IMR-90 (cell line): ENCODE measurements at regions not wholly inside any gene's neighbourhood (a gene's known extent, or its start where the extent isn't known, plus 50 kb on each side); places are given as distances from the start of the nearest gene placed in this dataset.

Experiments
- ATAC-seq: fragments of 200-7000 bp; cut with Tn5 transposase; 2 replicates; pipeline ENCODE4 v1.9.1; 2020; ENCODE audit warnings: low read depth, mild to moderate bottlenecking, moderate library complexity
- BruUV-seq: library from RNA; stranded (reverse); fragments of 400-500 nt; replicated peaks from 2 replicates; lab custom pipeline; 2021; lab: Mats Ljungman, UMichigan
- CTCF ChIA-PET: fragments of 300-600 bp; formaldehyde crosslinking; extraction: SDS; loops from one replicate; lab custom pipeline; 2021; ENCODE audit warnings: antibody characterized with exemption; lab: Yijun Ruan, JAX
- POLR2A ChIA-PET: fragments of 300-600 bp; sonication (Branson Sonifier 250); formaldehyde crosslinking; loops from one replicate; lab custom pipeline; 2022; ENCODE audit warnings: antibody characterized with exemption; ENCODE audit not compliant: unreplicated experiment; lab: Charles Lee
- DNase-seq: peaks from one replicate; pipeline ENCODE4 v3.0.0; 2013
- H2AFZ ChIP-seq: replicated peaks from 2 replicates; pipeline ENCODE3; 2013; ENCODE audit warnings: low read length, mild to moderate bottlenecking; ENCODE audit not compliant: poor library complexity
- H2AK5ac ChIP-seq: 2 replicates; pipeline ENCODE4 v1.6.1; 2013; ENCODE audit warnings: low read depth, low read length, inconsistent platforms
- H2AK9ac ChIP-seq: replicated peaks from 2 replicates; pipeline ENCODE3; 2013; ENCODE audit warnings: mild to moderate bottlenecking, low read depth, low read length, moderate library complexity; ENCODE audit not compliant: poor library complexity
- H2BK120ac ChIP-seq: 2 replicates; pipeline ENCODE4 v1.6.1; 2013; ENCODE audit warnings: low read depth, low read length, inconsistent platforms
- H2BK15ac ChIP-seq: 3 replicates; pipeline ENCODE4 v1.6.1; 2013; ENCODE audit warnings: low read depth, low read length, inconsistent platforms
- H2BK20ac ChIP-seq: 2 replicates; pipeline ENCODE4 v1.6.1; 2013; ENCODE audit warnings: low read depth, mild to moderate bottlenecking, inconsistent platforms, low read length, moderate library complexity
- H2BK5ac ChIP-seq: 2 replicates; pipeline ENCODE4 v1.6.1; 2013; ENCODE audit warnings: mild to moderate bottlenecking, low read depth, low read length, inconsistent platforms; ENCODE audit not compliant: poor library complexity, severe bottlenecking
- H3K14ac ChIP-seq: replicated peaks from 2 replicates; pipeline ENCODE4 v1.6.1; 2013; ENCODE audit warnings: low read depth, low read length, inconsistent platforms
- H3K18ac ChIP-seq: 2 replicates; pipeline ENCODE4 v1.6.1; 2013; ENCODE audit warnings: low read depth, low read length, control low read depth
- H3K23ac ChIP-seq: 2 replicates; pipeline ENCODE4 v1.6.1; 2013; ENCODE audit warnings: low read depth, low read length, inconsistent platforms
- H3K27ac ChIP-seq: 2 replicates; pipeline ENCODE4 v1.5.1; 2013; ENCODE audit warnings: mild to moderate bottlenecking, control low read depth, low read length; ENCODE audit not compliant: insufficient read depth
- H3K27me3 ChIP-seq: 2 replicates; pipeline ENCODE4 v1.6.1; 2013; ENCODE audit warnings: low read length; ENCODE audit not compliant: control insufficient read depth, insufficient read depth
- H3K36me3 ChIP-seq: 2 replicates; pipeline ENCODE4 v1.6.1; 2013; ENCODE audit warnings: low read length, mixed read lengths; ENCODE audit not compliant: control insufficient read depth, insufficient read depth
- H3K4ac ChIP-seq: 2 replicates; pipeline ENCODE4 v1.6.1; 2013; ENCODE audit warnings: low read depth, low read length, inconsistent platforms
- H3K4me1 ChIP-seq: 2 replicates; pipeline ENCODE4 v1.6.1; 2013; ENCODE audit warnings: low read length, mixed read lengths; ENCODE audit not compliant: control insufficient read depth, insufficient read depth
- H3K4me2 ChIP-seq: 2 replicates; pipeline ENCODE4 v1.6.1; 2013; ENCODE audit warnings: low read depth, mild to moderate bottlenecking, control low read depth, low read length, moderate library complexity
- H3K4me3 ChIP-seq: 2 replicates; pipeline ENCODE4 v1.5.1; 2013; ENCODE audit warnings: low read depth, mild to moderate bottlenecking, control low read depth, low read length, moderate library complexity; ENCODE audit not compliant: insufficient read depth
- H3K56ac ChIP-seq: 2 replicates; pipeline ENCODE4 v1.6.1; 2013; ENCODE audit warnings: low read length, inconsistent platforms; ENCODE audit not compliant: insufficient read depth; ENCODE audit errors: extremely low read depth
- H3K79me1 ChIP-seq, 2 experiments: 2 replicates each; pipeline ENCODE4 v1.6.1; 2013; ENCODE audit warnings: low read length in 2 of 2, inconsistent platforms in 1 of 2, low read depth in 1 of 2
- H3K9ac ChIP-seq: 2 replicates; pipeline ENCODE4 v1.6.1; 2013; ENCODE audit warnings: low read depth, low read length, control low read depth
- H3K9me1 ChIP-seq: 2 replicates; pipeline ENCODE4 v1.6.1; 2013; ENCODE audit warnings: low read length, inconsistent platforms; ENCODE audit not compliant: insufficient read depth
- H3K9me3 ChIP-seq: 2 replicates; pipeline ENCODE4 v1.6.1; 2013; ENCODE audit warnings: low read length; ENCODE audit not compliant: control insufficient read depth, insufficient read depth
- H4K20me1 ChIP-seq: 2 replicates; pipeline ENCODE4 v1.6.1; 2013; ENCODE audit warnings: low read length, inconsistent platforms; ENCODE audit not compliant: insufficient read depth
- H4K5ac ChIP-seq: 2 replicates; pipeline ENCODE4 v1.6.1; 2013; ENCODE audit warnings: mild to moderate bottlenecking, low read depth, low read length, control low read depth
- H4K8ac ChIP-seq, 2 experiments: 2 replicates each; pipeline ENCODE4 v1.6.1; 2013; ENCODE audit warnings: low read depth in 2 of 2, low read length in 2 of 2, control low read depth in 1 of 2, inconsistent platforms in 1 of 2
- H4K91ac ChIP-seq: 2 replicates; pipeline ENCODE4 v1.6.1; 2013; ENCODE audit warnings: low read depth, low read length, inconsistent platforms; ENCODE audit not compliant: insufficient read depth
- BHLHE40 ChIP-seq: fragments of 150-350 bp; IDR thresholded peaks from 2 replicates; pipeline ENCODE4 v1.6.1; 2016; ENCODE audit warnings: mild to moderate bottlenecking, low read depth, low read length
- CEBPB ChIP-seq: IDR thresholded peaks from 2 replicates; pipeline ENCODE4 v1.6.1; 2012; ENCODE audit warnings: low read depth, low read length, improper control_type of control experiment
- CHD1 ChIP-seq: IDR thresholded peaks from 2 replicates; pipeline ENCODE4 v1.6.1; 2012; ENCODE audit warnings: low read depth, low read length, improper control_type of control experiment
- CTCF ChIP-seq: conservative IDR thresholded peaks from 2 replicates; pipeline ENCODE4 v1.5.1; 2012; ENCODE audit warnings: mild to moderate bottlenecking, low read depth, low read length, improper control_type of control experiment
- ELK1 ChIP-seq: fragments of 150-350 bp; IDR thresholded peaks from 2 replicates; pipeline ENCODE4 v1.6.1; 2016; ENCODE audit warnings: low read depth, mild to moderate bottlenecking, low read length, moderate library complexity, borderline replicate concordance
- FOS ChIP-seq: fragments of 150-350 bp; IDR thresholded peaks from 2 replicates; pipeline ENCODE4 v1.6.1; 2016; ENCODE audit warnings: low read depth, low read length
- MAFK ChIP-seq: IDR thresholded peaks from 2 replicates; pipeline ENCODE4 v1.6.1; 2012; ENCODE audit warnings: low read depth, low read length, improper control_type of control experiment
- MAZ ChIP-seq: IDR thresholded peaks from 2 replicates; pipeline ENCODE4 v1.6.1; 2012; ENCODE audit warnings: low read depth, mild to moderate bottlenecking, low read length, improper control_type of control experiment, moderate library complexity, borderline replicate concordance
- MXI1 ChIP-seq: IDR thresholded peaks from 2 replicates; pipeline ENCODE4 v1.6.1; 2012; ENCODE audit warnings: low read depth, mild to moderate bottlenecking, low read length, moderate library complexity, borderline replicate concordance
- NFE2L2 ChIP-seq: fragments of 150-350 bp; IDR thresholded peaks from 2 replicates; pipeline ENCODE4 v1.6.1; 2016; ENCODE audit warnings: low read depth, mild to moderate bottlenecking, low read length
- POLR2A ChIP-seq: IDR thresholded peaks from 2 replicates; pipeline ENCODE4 v1.6.1; 2012; ENCODE audit warnings: mild to moderate bottlenecking, low read depth, low read length
- RAD21 ChIP-seq: IDR thresholded peaks from 2 replicates; pipeline ENCODE4 v1.6.1; 2012; ENCODE audit warnings: low read length, improper control_type of control experiment
- RCOR1 ChIP-seq: IDR thresholded peaks from 2 replicates; pipeline ENCODE4 v1.6.1; 2012; ENCODE audit warnings: mild to moderate bottlenecking, low read length, improper control_type of control experiment; ENCODE audit not compliant: insufficient replicate concordance
- RFX5 ChIP-seq: IDR thresholded peaks from 2 replicates; pipeline ENCODE4 v1.8.0; 2012; ENCODE audit warnings: low read depth, mild to moderate bottlenecking, low read length, moderate library complexity
- SMC3 ChIP-seq: fragments of 150-350 bp; IDR thresholded peaks from 2 replicates; pipeline ENCODE4 v1.6.1; 2016; ENCODE audit warnings: low read depth, mild to moderate bottlenecking, antibody characterized with exemption, low read length, moderate library complexity
- USF2 ChIP-seq: fragments of 150-350 bp; IDR thresholded peaks from 2 replicates; pipeline ENCODE4 v1.6.1; 2017; ENCODE audit warnings: mild to moderate bottlenecking, antibody characterized with exemption, low read length, low read depth
- WGBS, 2 experiments: methylation state at CpG; one replicate each; pipeline versions ENCODE4 v1.1.5 to v1.1.7; 2013; ENCODE audit warnings: missing lambda C conversion rate in 2 of 2; ENCODE audit not compliant: insufficient read length in 1 of 2; ENCODE audit errors: extremely low coverage in 2 of 2; 5-methylcytosine and 5-hydroxymethylcytosine counted together
- dilution Hi-C: fragments of 300-500 bp; cut with HindIII; formaldehyde crosslinking; loops from one replicate; pipeline ENCODE4 v1.14.3; 2018; ENCODE audit warnings: low sequenced_read_pairs; ENCODE audit not compliant: unreplicated experiment
- in situ Hi-C: fragments of 300-500 bp; cut with MboI; formaldehyde crosslinking; loops from 3 replicates; pipeline ENCODE4 v1.14.3; 2019; ENCODE audit warnings: low sequenced_read_pairs, inconsistent platforms, mixed read lengths
- intact Hi-C: fragments of 100-400 bp; cut with micrococcal nuclease; formaldehyde crosslinking; loops from 2 replicates; pipeline ENCODE4 v1.10.0; 2022

GRCh38 chr2:146908776-146909175 is 936.1 kb upstream of the ACVR2A start:
- H3K4me1 ChIP-seq = no peaks in the 10 kb centered on the region
- no peaks in the 10 kb centered on the region for H3K27me3 ChIP-seq
- POLR2A ChIA-PET = no interaction called here
- no peak overlapping the region for H3K27ac ChIP-seq
- no peak overlapping the region for H3K4me3 ChIP-seq
- H3K14ac ChIP-seq = no peak overlapping the region
- no peak overlapping the region for H2AK5ac ChIP-seq
- dilution Hi-C loops = no loop called here
- no peak for TF ChIP-seq BHLHE40
- no peak for TF ChIP-seq SMC3
- TF ChIP-seq CTCF = no peak
- no peak for TF ChIP-seq MAZ
- no peak for TF ChIP-seq RCOR1
- no peak for TF ChIP-seq RFX5
- TF ChIP-seq USF2 = no peak
- no peak for TF ChIP-seq MAFK
- no peak for TF ChIP-seq NFE2L2
- TF ChIP-seq CHD1 = no peak
- no peak for TF ChIP-seq ELK1
- TF ChIP-seq CEBPB = no peak
- TF ChIP-seq RAD21 = no peak
- TF ChIP-seq POLR2A = no peak
- no peak for TF ChIP-seq MXI1
- no peak for TF ChIP-seq FOS
- no peak overlapping the region for H2AK9ac ChIP-seq
- no peak overlapping the region for H2BK120ac ChIP-seq
- no peaks in the 10 kb centered on the region for H3K9me3 ChIP-seq
- H4K20me1 ChIP-seq = no peaks in the 10 kb centered on the region
- H3K9ac ChIP-seq = no peak overlapping the region
- H3K23ac ChIP-seq = no peak overlapping the region
- no peak overlapping the region for H3K18ac ChIP-seq
- in situ Hi-C loops = no loop called here
- no peak overlapping the region for H3K4me2 ChIP-seq
- no peak overlapping the region for H3K56ac ChIP-seq
- intact Hi-C loops = no loop called here
- no TSS peak for BruUV-seq
- no peak overlapping the region for H3K4ac ChIP-seq
- ATAC-seq (no peak), DNase-seq (no peak)
- no peak overlapping the region for H2BK5ac ChIP-seq
- no peak overlapping the region for H4K91ac ChIP-seq
- no peak overlapping the region for H2BK20ac ChIP-seq
- no peaks in the 10 kb centered on the region for H3K9me1 ChIP-seq
- no peak overlapping the region for H2BK15ac ChIP-seq
- WGBS, 2 experiments = no CpG with 5 or more reads among the region's 3 CpGs
- H4K5ac ChIP-seq = no peak overlapping the region
- no peak overlapping the region for H4K8ac ChIP-seq
- no peaks in the 10 kb centered on the region for H3K36me3 ChIP-seq
- no peak overlapping the region for H2AFZ ChIP-seq
- no peaks in the 10 kb centered on the region for H3K79me1 ChIP-seq
- CTCF ChIA-PET = no interaction called here
